Peyer's patch (tissue), 4 donors: ENCODE measurements at regions not wholly inside any gene's neighbourhood (a gene's known extent, or its start where the extent isn't known, plus 50 kb on each side); places are given as distances from the start of the nearest gene placed in this dataset.

Experiments
- POLR2A ChIP-seq, 2 donors: fragments of 450-650 bp; IDR thresholded peaks; one replicate each; pipeline ENCODE4 v1.5.1; 2017; ENCODE audit warnings: antibody characterized with exemption in 2 of 2, mild to moderate bottlenecking in 2 of 2, moderate library complexity in 2 of 2
- TF ChIP-seq, protein P1 (sequence below), 6 experiments: fragments of 450-650 bp in 4 of 6; fragments of 200-600 bp in 2 of 6; sonication (generic) in 1 of 6; IDR thresholded peaks; one replicate each; pipeline ENCODE4 v1.5.1; 2017 to 2019; ENCODE audit warnings: antibody characterized with exemption in 6 of 6, mild to moderate bottlenecking in 3 of 6, moderate library complexity in 1 of 6

DNA sequence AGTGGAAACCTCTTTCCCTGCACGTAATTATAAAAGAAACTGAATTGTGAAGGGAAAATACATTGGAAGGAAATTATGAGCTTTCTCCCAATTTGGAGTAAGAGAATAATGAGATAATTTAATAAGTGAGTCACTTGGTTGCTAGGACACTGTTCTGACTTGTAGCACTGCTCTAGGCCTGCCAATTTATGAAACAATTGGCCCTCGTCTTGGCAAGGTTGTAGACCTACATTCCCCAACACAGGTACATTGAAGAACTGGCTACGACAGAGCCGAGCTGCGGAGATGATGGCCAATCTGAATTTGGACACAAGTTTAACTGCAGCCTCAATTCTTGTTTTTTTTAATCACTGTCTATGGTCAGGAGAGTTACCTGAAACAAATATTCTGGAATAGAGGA, 674.1 kb downstream of the MECOM start:
- TF ChIP-seq, protein P1, sequence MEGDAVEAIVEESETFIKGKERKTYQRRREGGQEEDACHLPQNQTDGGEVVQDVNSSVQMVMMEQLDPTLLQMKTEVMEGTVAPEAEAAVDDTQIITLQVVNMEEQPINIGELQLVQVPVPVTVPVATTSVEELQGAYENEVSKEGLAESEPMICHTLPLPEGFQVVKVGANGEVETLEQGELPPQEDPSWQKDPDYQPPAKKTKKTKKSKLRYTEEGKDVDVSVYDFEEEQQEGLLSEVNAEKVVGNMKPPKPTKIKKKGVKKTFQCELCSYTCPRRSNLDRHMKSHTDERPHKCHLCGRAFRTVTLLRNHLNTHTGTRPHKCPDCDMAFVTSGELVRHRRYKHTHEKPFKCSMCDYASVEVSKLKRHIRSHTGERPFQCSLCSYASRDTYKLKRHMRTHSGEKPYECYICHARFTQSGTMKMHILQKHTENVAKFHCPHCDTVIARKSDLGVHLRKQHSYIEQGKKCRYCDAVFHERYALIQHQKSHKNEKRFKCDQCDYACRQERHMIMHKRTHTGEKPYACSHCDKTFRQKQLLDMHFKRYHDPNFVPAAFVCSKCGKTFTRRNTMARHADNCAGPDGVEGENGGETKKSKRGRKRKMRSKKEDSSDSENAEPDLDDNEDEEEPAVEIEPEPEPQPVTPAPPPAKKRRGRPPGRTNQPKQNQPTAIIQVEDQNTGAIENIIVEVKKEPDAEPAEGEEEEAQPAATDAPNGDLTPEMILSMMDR (IDR thresholded peaks at IDR 0.05), result no peak
- TF ChIP-seq POLR2A (IDR thresholded peaks at IDR 0.05), result no peak
